GM12874 (cell line): ENCODE measurements at regions not wholly inside any gene's neighbourhood (a gene's known extent, or its start where the extent isn't known, plus 50 kb on each side); places are given as distances from the start of the nearest gene placed in this dataset.

Experiments used
- TF ChIP-seq, protein P1 (sequence below): IDR thresholded peaks from 2 replicates; pipeline ENCODE4 v1.5.1; 2011; ENCODE audit warnings: low read depth, mild to moderate bottlenecking, control low read depth, low read length, moderate library complexity; ENCODE audit not compliant: insufficient read depth

DNA sequence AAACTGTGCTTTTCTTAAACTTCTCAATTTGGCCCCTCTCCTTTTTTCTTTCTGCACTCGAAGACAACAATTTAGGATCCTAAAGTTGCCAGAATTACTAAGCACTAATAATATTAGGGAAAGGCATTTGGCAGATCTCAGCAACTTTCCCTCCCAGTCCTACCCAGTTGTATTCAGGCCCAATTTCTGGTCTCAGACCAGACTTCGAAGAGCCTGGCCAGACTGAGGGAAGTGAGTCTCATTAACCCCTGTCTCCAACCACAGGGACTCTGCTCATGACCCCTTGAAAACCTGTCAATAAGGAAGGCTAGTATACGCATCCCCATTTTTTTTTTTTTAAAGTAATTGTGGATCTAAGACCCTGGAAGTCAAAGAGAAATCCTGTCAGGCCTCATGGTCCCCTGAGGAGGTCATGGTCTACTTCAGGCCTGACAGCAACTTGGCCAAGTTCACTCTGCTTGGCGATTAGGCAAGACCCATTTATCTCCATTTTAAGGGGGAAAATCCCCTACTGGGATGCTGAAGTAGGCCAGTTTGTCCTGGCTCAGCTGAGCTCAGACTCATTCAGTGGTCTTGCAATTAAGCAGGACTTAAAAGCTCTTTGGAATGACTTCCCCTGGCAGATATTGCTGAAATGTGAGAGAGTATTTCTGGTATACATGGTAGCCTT lies 521.0 kb downstream of the FUT8 start:
- TF ChIP-seq, protein P1, sequence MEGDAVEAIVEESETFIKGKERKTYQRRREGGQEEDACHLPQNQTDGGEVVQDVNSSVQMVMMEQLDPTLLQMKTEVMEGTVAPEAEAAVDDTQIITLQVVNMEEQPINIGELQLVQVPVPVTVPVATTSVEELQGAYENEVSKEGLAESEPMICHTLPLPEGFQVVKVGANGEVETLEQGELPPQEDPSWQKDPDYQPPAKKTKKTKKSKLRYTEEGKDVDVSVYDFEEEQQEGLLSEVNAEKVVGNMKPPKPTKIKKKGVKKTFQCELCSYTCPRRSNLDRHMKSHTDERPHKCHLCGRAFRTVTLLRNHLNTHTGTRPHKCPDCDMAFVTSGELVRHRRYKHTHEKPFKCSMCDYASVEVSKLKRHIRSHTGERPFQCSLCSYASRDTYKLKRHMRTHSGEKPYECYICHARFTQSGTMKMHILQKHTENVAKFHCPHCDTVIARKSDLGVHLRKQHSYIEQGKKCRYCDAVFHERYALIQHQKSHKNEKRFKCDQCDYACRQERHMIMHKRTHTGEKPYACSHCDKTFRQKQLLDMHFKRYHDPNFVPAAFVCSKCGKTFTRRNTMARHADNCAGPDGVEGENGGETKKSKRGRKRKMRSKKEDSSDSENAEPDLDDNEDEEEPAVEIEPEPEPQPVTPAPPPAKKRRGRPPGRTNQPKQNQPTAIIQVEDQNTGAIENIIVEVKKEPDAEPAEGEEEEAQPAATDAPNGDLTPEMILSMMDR = no peak

DNA sequence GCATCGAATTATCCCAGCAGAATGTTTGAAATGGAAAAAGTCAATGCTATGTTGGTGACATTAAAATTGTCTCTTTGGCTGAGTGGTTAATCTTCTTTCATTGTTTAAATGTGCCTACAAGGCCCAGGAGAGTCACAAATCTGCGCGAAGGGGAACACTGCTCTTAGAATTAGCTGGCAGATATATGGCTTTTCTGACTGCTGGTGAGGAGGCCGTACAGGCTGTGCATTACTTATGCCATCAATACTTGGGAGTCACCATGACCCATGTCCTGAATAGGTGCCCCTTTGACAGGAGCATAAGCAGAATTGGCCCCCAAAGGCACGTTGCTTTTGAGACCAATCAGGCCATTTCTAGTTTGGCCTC lies 521.5 kb downstream of the FUT8 start:
- TF ChIP-seq, protein P1 = no peak

DNA sequence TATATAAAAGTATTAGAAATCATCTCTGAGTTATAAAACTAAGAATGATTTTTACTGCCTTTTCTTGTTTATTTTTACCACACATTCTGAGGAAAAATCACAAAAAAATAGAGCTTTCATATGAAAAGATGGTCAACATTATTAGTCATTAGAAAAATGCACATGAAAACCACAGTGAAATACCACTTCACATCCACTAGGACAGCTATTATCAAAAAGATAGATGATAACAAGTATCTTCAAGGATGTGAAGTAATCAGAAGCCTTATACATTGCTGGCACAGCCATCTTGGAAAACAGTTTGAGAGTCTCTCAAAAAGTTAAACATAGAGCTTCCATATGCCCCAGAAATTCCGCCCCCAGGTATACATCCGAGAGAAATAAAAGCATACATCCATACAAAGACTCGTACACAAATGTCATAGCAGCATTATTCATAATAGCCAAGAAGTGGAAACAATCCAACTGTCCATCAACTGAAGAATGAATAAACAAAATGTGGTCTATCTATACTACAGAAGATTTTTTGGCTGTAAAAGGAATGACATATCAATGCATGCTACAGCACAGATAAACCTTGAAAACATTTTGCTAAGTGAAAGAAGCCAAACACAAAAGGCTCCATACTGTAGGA lies 523.9 kb downstream of the FUT8 start:
- TF ChIP-seq, protein P1 = no peak

DNA sequence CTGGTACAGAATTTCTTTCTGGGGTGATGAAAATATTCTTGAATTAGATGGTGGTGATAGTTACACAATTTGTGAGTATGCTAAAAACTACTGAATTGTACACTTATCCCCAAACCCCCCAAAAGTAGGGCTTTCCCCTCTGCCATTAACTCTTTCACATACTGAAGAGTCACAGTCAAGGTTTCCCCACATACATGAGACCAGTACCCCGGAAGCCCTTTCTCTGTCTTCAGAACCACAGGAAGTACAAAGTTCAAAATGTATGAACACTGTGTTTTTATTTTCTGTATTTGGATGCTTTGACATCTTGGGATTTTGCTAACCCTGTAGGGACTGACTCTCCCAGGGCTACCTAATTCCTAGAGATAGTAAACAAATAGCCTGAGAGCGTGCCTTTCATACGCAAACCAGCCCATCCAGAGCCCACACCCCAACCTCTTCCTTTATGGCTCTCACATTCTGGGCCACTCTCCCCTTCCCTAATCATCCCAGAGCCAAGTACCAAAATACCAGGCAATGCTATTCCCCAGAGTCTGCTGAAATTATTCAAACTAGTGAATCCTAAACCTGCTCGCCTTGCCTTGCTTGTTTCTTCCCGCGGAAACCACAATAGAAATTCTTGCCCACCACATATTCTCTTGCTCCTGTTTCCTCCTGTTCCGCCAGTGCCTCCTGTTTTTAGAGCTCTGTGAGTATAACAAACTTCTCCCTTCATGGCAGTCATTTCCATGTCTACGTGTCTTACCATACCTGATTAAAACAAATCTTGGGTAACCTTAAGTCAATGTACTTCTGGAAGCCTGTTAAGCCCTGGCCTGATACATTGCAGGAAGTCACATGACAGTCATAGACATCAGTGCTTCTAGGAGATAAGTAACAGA lies 524.8 kb downstream of the FUT8 start:
- TF ChIP-seq, protein P1 = no peak

DNA sequence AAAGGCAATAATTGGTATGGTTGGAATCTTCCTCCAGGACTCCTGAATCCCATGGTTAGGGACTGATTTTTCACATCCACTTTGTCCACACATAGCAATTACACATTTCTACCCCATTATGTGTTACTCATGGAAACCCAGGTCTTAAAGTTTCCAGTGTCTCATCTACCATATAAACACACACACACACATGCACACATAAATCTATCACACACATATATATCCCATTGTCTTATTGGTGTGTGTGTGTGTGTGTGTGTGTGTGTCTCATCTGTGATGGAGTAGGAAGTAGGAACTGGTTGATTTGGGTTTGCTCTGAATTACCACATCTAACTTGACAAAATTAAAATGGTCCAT lies 525.4 kb downstream of the FUT8 start:
- TF ChIP-seq, protein P1 = no peak

DNA sequence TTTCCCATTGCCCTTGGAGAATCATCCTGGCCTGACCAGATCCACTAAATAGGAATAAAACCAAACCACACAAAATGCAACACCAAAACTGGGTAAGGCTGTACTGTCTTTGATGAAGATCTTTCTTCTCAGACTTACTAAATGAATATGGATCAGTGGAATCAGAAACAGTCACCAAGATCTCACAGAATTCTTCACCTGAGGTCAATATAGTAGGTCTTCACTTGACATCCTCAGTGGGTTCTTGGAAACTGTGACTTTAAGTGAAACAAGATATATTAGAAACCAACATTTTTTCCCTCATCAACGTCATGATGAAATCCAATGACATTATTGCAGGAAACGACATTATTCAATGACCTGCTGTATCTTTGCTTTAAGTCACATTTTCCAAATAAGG lies 526.2 kb downstream of the FUT8 start:
- TF ChIP-seq, protein P1 = no peak

DNA sequence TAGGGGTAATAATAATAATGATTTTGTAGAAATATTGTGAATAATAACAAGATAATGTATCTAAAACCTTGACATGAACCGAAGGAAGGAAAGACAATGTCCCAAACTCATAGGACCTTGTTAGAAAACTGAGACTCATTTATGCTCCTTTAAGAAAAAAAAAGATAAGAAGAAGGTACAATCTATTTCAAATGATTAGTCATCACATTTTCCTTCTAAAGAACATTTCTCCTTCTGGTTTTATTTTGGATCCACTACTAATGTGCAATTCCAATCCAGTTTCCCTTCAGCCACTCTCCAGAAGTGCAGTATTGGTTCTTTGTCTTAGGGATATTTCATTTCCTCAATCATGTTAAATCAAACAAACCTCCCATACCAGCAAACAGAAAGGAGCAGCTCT lies 526.7 kb downstream of the FUT8 start:
- TF ChIP-seq, protein P1 = no peak
